Sigmoid colon (tissue), 6 donors: ENCODE measurements at regions not wholly inside any gene's neighbourhood (a gene's known extent, or its start where the extent isn't known, plus 50 kb on each side); places are given as distances from the start of the nearest gene placed in this dataset.

Source experiments
- DNase-seq: peaks from one replicate; pipeline ENCODE4 v3.0.0-alpha.2; 2019
- H3K27ac ChIP-seq, 4 donors: fragments of 200-600 bp; sonication (generic); one replicate each; pipeline ENCODE4 v1.5.1; 2016 to 2019; ENCODE audit warnings: mild to moderate bottlenecking in 1 of 4
- H3K27me3 ChIP-seq, 3 donors: fragments of 200-600 bp; sonication (generic); one replicate each; pipeline ENCODE4 v1.5.1; 2019; ENCODE audit warnings: mild to moderate bottlenecking in 1 of 3
- H3K36me3 ChIP-seq, 4 donors: fragments of 200-600 bp; sonication (generic); one replicate each; pipeline ENCODE4 v1.5.1; 2016 to 2019
- H3K4me1 ChIP-seq, 4 donors: fragments of 200-600 bp; sonication (generic); one replicate each; pipeline ENCODE4 v1.5.1; 2017 to 2019
- H3K4me3 ChIP-seq, 4 donors: fragments of 200-600 bp; sonication (generic); one replicate each; pipeline ENCODE4 v1.5.1; 2017 to 2019; ENCODE audit warnings: mild to moderate bottlenecking in 2 of 4, moderate library complexity in 1 of 4
- H3K9me3 ChIP-seq, 4 donors: fragments of 200-600 bp in 3 of 4; sonication (generic) in 3 of 4; one replicate each; pipeline versions ENCODE4 v1.5.1 to v1.6.1; 2013 to 2019
- CTCF ChIP-seq, 4 experiments: fragments of 450-650 bp in 3 of 4; fragments of 200-600 bp in 1 of 4; IDR thresholded peaks; one replicate each; pipeline ENCODE4 v1.5.1; 2016 to 2019; ENCODE audit warnings: antibody characterized with exemption in 4 of 4, mild to moderate bottlenecking in 3 of 4, moderate library complexity in 2 of 4
- EP300 ChIP-seq, 4 donors: sonication (generic); formaldehyde crosslinking; IDR thresholded peaks; one replicate each; pipeline ENCODE4 v1.6.1; 2017; ENCODE audit warnings: antibody characterized with exemption in 4 of 4
- POLR2A ChIP-seq, 2 donors: fragments of 450-650 bp; IDR thresholded peaks; one replicate each; pipeline ENCODE4 v1.6.1; 2016; ENCODE audit warnings: antibody characterized with exemption in 2 of 2, mild to moderate bottlenecking in 2 of 2, moderate library complexity in 2 of 2
- POLR2AphosphoS5 ChIP-seq, 4 donors: sonication (generic); formaldehyde crosslinking; IDR thresholded peaks; one replicate each; pipeline ENCODE4 v1.6.1; 2017; ENCODE audit warnings: antibody characterized with exemption in 4 of 4
- WGBS, 2 donors: extraction: QIAGEN DNeasy Blood & Tissue Kit; methylation state at CpG; one replicate each; pipeline ENCODE4 v1.1.7; 2013; 5-methylcytosine and 5-hydroxymethylcytosine counted together
- intact Hi-C: fragments of 100-400 bp; cut with DNase I; formaldehyde crosslinking; loops from one replicate; pipeline ENCODE4 v1.15.1; 2023
- donor health status: healthy with polysubstance abuse.
- donor health status: healthy.

GRCh38 chr9:23394189-23394588 is 431.9 kb downstream of the ELAVL2 start:
- DNase-seq: no peak
- no peaks in the 10 kb centered on the region for H3K27me3 ChIP-seq
- TF ChIP-seq CTCF (IDR thresholded peaks at IDR 0.05) (no peak), POLR2A (IDR thresholded peaks at IDR 0.05) (no peak), POLR2AphosphoS5 (IDR thresholded peaks at IDR 0.05) (no peak), EP300 (IDR thresholded peaks at IDR 0.05) (no peak)
- H3K9me3 ChIP-seq: no peaks in the 10 kb centered on the region
- WGBS, 2 donors: 94 to 95% methylated on average over 4 of the region's 4 CpGs
- no peak overlapping the region for H3K27ac ChIP-seq
- intact Hi-C loops: no loop called here
- no peak overlapping the region for H3K4me3 ChIP-seq
- no peaks in the 10 kb centered on the region for H3K36me3 ChIP-seq
- H3K4me1 ChIP-seq: no peaks in the 10 kb centered on the region

- intact Hi-C loops: no loop called here
Measured at GRCh38 chr9:23408874-23409273, 417.2 kb downstream of the ELAVL2 start.

GRCh38 chr9:23412046-23412445 is 414.0 kb downstream of the ELAVL2 start:
- Histone ChIP-seq H3K4me1 (no peaks in the 10 kb centered on the region), H3K9me3 (no peaks in the 10 kb centered on the region), H3K36me3 (no peaks in the 10 kb centered on the region), H3K4me3 (no peak overlapping the region), H3K27ac (no peak overlapping the region), H3K27me3 (no peaks in the 10 kb centered on the region)
- DNase-seq: no peak
- no peak for TF ChIP-seq EP300 (IDR thresholded peaks at IDR 0.05)
- TF ChIP-seq POLR2A (IDR thresholded peaks at IDR 0.05): no peak
- intact Hi-C loops: no loop called here
- 35 to 38% methylated on average over 3 of the region's 3 CpGs for WGBS, 2 donors

More at GRCh38 chr9:23408874-23409273, 417.2 kb downstream of the ELAVL2 start:
- Histone ChIP-seq H3K27ac (no peak overlapping the region), H3K4me3 (no peak overlapping the region), H3K4me1 (no peaks in the 10 kb centered on the region), H3K9me3 (no peaks in the 10 kb centered on the region), H3K27me3 (no peaks in the 10 kb centered on the region), H3K36me3 (no peaks in the 10 kb centered on the region)
- no peak for DNase-seq
- TF ChIP-seq EP300 (IDR thresholded peaks at IDR 0.05) (no peak), CTCF (IDR thresholded peaks at IDR 0.05) (no peak), POLR2AphosphoS5 (IDR thresholded peaks at IDR 0.05) (no peak), POLR2A (IDR thresholded peaks at IDR 0.05) (no peak)

GRCh38 chr9:23412458-23412857 is 413.6 kb downstream of the ELAVL2 start:
- Histone ChIP-seq H3K4me3 (no peak overlapping the region), H3K27me3 (no peaks in the 10 kb centered on the region), H3K36me3 (no peaks in the 10 kb centered on the region), H3K27ac (no peak overlapping the region), H3K4me1 (no peaks in the 10 kb centered on the region), H3K9me3 (no peaks in the 10 kb centered on the region)
- WGBS, 2 donors: 85 to 89% methylated on average over 3 of the region's 3 CpGs
- TF ChIP-seq POLR2A (IDR thresholded peaks at IDR 0.05) (no peak), EP300 (IDR thresholded peaks at IDR 0.05) (no peak), CTCF (IDR thresholded peaks at IDR 0.05) (no peak), POLR2AphosphoS5 (IDR thresholded peaks at IDR 0.05) (no peak)
- intact Hi-C loops: no loop called here
- DNase-seq: no peak

GRCh38 chr9:23413541-23413940 is 412.5 kb downstream of the ELAVL2 start:
- 93 to 96% methylated on average over 2 of the region's 2 CpGs for WGBS, 2 donors
- Histone ChIP-seq H3K9me3 (no peaks in the 10 kb centered on the region), H3K36me3 (no peaks in the 10 kb centered on the region), H3K4me1 (no peaks in the 10 kb centered on the region), H3K27me3 (no peaks in the 10 kb centered on the region), H3K27ac (no peak overlapping the region), H3K4me3 (no peak overlapping the region)
- intact Hi-C loops: no loop called here
- TF ChIP-seq CTCF (IDR thresholded peaks at IDR 0.05): no peak
- no peak for DNase-seq
